NCI-H2227 treated with DMSO at 0.1 percent for 48 hours (cell line): ENCODE measurements at regions not wholly inside any gene's neighbourhood (a gene's known extent, or its start where the extent isn't known, plus 50 kb on each side); places are given as distances from the start of the nearest gene placed in this dataset.

Experiments used
- DNase-seq: peaks from one replicate; lab custom pipeline; 2025; lab: John Stamatoyannopoulos, UW

GRCh38 chr13:91169321-91170050 lies 178.0 kb upstream of the MIR17HG start:
- DNase-seq = no peak

- DNase-seq = no peak
Measured at GRCh38 chr13:91172160-91172559, 175.3 kb upstream of the MIR17HG start.

- DNase-seq = no peak
Measured at GRCh38 chr13:91174886-91175501, 172.5 kb upstream of the MIR17HG start.

GRCh38 chr13:91178099-91178498 lies 169.4 kb upstream of the MIR17HG start:
- no peak for DNase-seq

- no peak for DNase-seq
Measured at GRCh38 chr13:91181892-91182291, 165.6 kb upstream of the MIR17HG start.

- no peak for DNase-seq
Measured at GRCh38 chr13:91184244-91184926, 163.1 kb upstream of the MIR17HG start.

GRCh38 chr13:91185294-91185863 lies 162.1 kb upstream of the MIR17HG start:
- peak; percentile 1 for DNase-seq

GRCh38 chr13:91187522-91187921 lies 160.0 kb upstream of the MIR17HG start:
- DNase-seq = no peak

GRCh38 chr13:91189506-91189905 lies 158.0 kb upstream of the MIR17HG start:
- no peak for DNase-seq

- no peak for DNase-seq
Measured at GRCh38 chr13:91193358-91193757, 154.1 kb upstream of the MIR17HG start.

GRCh38 chr13:91195789-91196188 lies 151.7 kb upstream of the MIR17HG start:
- DNase-seq = no peak

- DNase-seq = no peak
Measured at GRCh38 chr13:91196958-91197357, 150.5 kb upstream of the MIR17HG start.

GRCh38 chr13:91199866-91200265 lies 147.6 kb upstream of the MIR17HG start:
- no peak for DNase-seq

- DNase-seq = no peak
Measured at GRCh38 chr13:91200486-91200885, 147.0 kb upstream of the MIR17HG start.

GRCh38 chr13:91203430-91203829 lies 144.1 kb upstream of the MIR17HG start:
- DNase-seq = no peak

GRCh38 chr13:91207261-91207660 lies 140.2 kb upstream of the MIR17HG start:
- no peak for DNase-seq

- DNase-seq = no peak
Measured at GRCh38 chr13:91211510-91211909, 136.0 kb upstream of the MIR17HG start.

- no peak for DNase-seq
Measured at GRCh38 chr13:91212231-91212630, 135.3 kb upstream of the MIR17HG start.

GRCh38 chr13:91214031-91214430 lies 133.5 kb upstream of the MIR17HG start:
- no peak for DNase-seq

- DNase-seq = no peak
Measured at GRCh38 chr13:91216928-91217700, 130.4 kb upstream of the MIR17HG start.

GRCh38 chr13:91219201-91219600 lies 128.3 kb upstream of the MIR17HG start:
- no peak for DNase-seq

GRCh38 chr13:91220872-91221271 lies 126.6 kb upstream of the MIR17HG start:
- DNase-seq = no peak
